ACHN (cell line): ENCODE measurements at regions not wholly inside any gene's neighbourhood (a gene's known extent, or its start where the extent isn't known, plus 50 kb on each side); places are given as distances from the start of the nearest gene placed in this dataset.
A peak's percentile ranks its signal among the peaks of the same experiment; 100 is the strongest.

ENCODE experiments used
- DNase-seq: peaks from one replicate; pipeline ENCODE4 v3.0.0-alpha.2; 2015
- in situ Hi-C: cut with HindIII; loops from 2 replicates; pipeline ENCODE4 v1.10.0; 2017; ENCODE audit warnings: low sequenced_read_pairs, low pct_ligation_motif_present, low pct_unique_long_range_greater_than_20kb

- in situ Hi-C loops: no loop called here
- DNase-seq: no peak
Observed at GRCh38 chr16:65994291-65994690, 372.2 kb upstream of the CDH5 start.

- in situ Hi-C loops: no loop called here
- DNase-seq: no peak
Observed at GRCh38 chr16:65991149-65991701, 375.3 kb upstream of the CDH5 start.

GRCh38 chr16:65989861-65990604, 376.5 kb upstream of the CDH5 start:
- no peak for DNase-seq
- in situ Hi-C loops: no loop called here

DNA sequence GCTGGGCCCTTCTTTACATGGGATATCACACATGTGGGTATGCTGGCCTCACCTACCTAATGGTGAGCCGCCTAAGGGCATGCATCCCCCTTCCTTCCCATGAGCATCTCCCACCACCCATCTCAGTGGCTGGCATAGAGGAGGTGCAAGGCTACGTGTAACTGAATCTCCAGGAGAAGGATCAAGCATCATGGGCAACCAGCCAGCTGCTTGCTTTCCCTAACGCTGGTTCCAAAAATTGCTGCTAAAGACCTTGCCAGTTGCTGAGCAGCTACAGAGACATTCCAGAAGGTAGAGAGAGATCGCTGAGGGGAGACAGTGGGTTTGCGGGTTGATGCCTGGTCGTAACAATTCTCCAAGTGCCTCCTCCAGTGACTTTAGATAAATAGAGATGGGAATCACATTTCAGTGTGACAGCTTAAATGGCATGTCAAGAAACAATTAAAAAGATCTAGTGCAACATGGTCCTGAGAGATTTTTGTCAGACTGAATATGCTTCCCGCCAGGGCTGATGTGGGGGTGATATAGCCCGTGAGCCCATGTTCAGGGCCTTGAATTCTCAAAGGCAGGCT, 378.4 kb upstream of the CDH5 start:
- DNase-seq: no peak
- in situ Hi-C loops: no loop called here

GRCh38 chr16:65984296-65984695, 382.2 kb upstream of the CDH5 start:
- DNase-seq: no peak
- in situ Hi-C loops: no loop called here

DNA sequence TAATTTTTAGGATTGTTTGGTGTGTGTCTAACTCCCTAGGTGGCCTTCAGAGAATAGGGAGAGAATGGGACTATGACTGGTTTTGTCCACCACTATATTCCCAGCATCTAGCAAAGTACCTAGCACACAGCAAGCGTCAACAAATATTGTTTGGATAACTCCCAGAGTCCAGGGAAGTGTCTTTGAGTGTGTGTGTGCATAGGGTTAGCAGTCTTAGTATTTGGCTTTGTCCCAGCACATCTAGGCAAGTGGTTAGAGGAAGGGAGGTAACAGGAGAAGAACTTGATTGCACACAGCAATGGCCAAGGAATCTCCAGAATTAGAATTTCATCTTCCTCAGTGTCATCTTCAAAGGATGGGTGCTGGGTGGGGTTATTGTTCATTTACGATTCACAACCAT, 385.4 kb upstream of the CDH5 start:
- DNase-seq: no peak
- in situ Hi-C loops: no loop called here

GRCh38 chr16:65975049-65975708, 391.3 kb upstream of the CDH5 start:
- DNase-seq: peak; percentile 27
- in situ Hi-C loops: no loop called here

DNA sequence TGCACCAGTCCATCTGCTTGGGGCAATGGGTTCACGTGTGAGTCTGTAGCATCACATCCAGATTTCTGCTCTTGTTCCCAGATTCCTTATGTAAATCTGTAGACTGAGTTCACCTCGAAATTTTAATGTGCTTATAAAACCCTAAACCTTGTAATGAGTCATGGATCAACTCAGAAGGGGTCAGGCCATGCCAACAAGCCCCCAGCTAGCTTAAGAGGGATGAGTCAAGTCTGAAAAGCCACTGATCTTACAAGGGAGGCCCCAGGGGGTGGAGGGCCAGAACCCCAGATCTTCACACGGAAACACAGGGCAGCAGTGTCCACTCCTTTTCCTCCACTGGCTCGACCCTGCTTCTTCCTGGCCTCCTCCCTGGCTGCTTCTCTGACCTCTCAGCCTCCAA, 399.1 kb upstream of the CDH5 start:
- in situ Hi-C loops: no loop called here
- DNase-seq: no peak

- DNase-seq: no peak
- in situ Hi-C loops: no loop called here
Observed at GRCh38 chr16:65965628-65966027, 400.9 kb upstream of the CDH5 start.

DNA sequence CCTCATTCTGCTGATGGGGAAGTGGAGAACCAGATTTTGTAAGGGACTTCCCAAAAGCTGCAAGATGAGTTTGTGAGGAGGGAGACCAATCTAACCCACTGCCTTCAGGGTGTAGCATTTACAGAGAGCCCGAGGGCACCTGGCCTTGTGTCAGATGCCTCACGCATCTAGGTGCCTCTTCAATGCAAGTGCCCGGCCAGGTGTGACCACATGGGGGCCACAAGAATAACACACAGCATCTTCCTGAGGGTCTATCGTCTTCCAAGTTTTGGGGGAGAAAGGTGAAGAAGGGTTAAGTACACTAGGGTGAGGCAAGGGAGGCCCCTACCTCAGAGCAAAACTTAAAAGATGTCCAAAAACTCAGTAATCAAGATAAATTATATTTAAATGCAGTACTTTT, 401.7 kb upstream of the CDH5 start:
- DNase-seq: no peak
- in situ Hi-C loops: no loop called here

GRCh38 chr16:65961476-65962143, 404.9 kb upstream of the CDH5 start:
- in situ Hi-C loops: no loop called here
- DNase-seq: no peak

- DNase-seq: no peak
- in situ Hi-C loops: no loop called here
Observed at GRCh38 chr16:65959983-65960382, 406.5 kb upstream of the CDH5 start.

DNA sequence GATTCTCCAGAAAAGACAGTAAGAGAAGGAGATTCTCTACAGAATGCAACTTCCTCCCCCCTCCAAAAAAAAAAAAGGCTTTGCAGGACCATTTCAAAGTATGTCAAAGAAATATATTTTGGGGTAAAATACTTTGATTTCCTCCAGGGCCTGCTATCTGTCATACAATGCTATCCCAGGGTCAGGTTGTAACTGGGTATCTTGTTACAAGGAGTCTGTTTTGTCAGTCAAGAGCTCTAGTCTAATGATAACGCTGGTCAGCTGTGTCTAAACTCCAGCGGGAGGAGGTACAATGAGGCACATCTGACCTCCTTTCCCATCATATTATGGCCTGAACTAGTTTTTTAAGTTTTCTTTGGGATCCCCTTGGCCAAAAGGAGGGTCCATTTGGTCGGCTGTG, 408.4 kb upstream of the CDH5 start:
- no peak for DNase-seq
- in situ Hi-C loops: no loop called here

- DNase-seq: no peak
- in situ Hi-C loops: no loop called here
Observed at GRCh38 chr16:65956100-65956499, 410.4 kb upstream of the CDH5 start.

DNA sequence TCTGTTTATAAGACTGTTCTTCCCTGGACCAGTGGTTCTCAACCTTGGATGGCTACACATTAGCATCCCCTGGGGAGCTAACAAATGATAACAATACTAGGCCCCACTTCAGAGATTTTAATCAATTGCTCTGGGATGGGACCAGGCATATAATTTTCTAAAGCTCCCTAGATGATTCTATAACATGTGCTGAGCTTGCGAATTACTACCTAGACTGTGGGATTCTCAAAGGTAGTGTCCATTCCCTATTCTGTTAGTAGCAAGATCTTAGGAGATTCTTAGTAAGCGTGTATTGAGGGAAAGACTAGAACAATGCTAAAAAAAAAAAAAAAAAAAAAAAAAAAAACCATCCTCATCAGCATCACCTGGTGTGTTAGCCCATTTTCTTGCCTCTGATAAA, 412.0 kb upstream of the CDH5 start:
- DNase-seq: no peak
- in situ Hi-C loops: no loop called here

DNA sequence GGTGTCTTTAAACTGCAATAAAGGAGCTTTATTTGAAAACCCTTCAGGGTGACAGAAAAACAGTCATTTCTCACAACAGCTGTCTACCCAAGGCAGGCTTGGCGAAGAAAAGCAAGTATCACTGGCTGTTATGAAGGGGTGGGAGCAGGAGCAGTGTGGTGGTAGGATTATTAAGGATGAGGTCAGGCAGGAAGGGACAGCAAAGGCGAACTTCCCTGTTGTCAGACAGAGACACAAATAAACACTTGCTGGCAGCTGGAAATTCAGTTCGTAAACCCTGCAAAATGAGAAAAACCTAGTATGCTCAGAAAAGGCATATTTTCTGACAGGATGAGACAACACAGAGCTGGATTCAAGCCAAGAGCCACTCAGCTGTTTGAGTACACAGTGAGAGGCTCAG, 416.3 kb upstream of the CDH5 start:
- no peak for DNase-seq

DNA sequence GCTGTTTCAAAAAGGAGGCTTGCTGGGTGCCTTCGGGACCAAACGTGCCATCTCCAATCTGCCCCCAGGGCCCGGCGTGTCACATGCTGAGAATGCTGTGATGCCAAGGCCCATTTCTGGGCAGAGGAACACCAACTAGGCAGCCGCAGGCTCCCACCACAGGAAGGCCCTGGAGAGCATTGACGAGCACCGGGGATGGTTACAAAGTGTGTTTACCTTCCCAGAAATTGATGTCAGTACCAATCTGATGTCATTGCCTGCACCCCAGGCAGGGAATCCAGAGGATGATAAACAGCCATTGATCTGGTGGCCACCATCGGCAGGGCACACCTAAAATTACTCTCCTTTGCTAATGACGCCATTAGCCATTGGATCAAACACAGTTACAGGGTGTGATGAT, 418.1 kb upstream of the CDH5 start:
- in situ Hi-C loops: no loop called here
- no peak for DNase-seq

More for the DNA sequence above, 416.3 kb upstream of the CDH5 start:
- in situ Hi-C loops: no loop called here

DNA sequence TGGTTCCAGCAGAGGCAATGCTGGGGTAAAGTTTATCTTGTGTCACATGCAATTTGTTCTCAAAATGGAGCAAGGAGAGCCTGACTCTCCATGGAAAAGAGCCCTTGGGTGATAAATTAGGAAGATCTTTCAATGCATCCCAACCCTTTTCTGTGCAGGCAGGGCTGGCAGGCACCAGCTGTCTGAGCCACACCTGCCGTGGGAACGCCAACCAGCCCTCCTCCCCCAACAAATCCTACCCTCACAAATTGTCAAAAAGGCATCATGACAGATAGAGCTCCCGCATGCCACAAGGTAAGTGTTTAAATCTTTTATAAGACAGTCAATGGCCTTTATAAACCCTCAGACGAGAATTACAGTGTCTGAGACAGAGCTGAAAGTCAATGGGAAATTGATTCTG, 418.5 kb upstream of the CDH5 start:
- DNase-seq: no peak
- in situ Hi-C loops: no loop called here

GRCh38 chr16:65945493-65945892, 421.0 kb upstream of the CDH5 start:
- in situ Hi-C loops: no loop called here

More at GRCh38 chr16:65945493-65945892, 421.0 kb upstream of the CDH5 start:
- no peak for DNase-seq
